Activated CD4-positive, alpha-beta T cell treated with anti-CD3 and anti-CD28 coated beads for 4 hours (primary cell): ENCODE measurements at regions not wholly inside any gene's neighbourhood (a gene's known extent, or its start where the extent isn't known, plus 50 kb on each side); places are given as distances from the start of the nearest gene placed in this dataset.
"Not testable (repeated sequence)": the region's sequence is repeated elsewhere in the genome, so short reads cannot be mapped to it uniquely, and the experiment has no call there.

ENCODE experiments used
- DNase-seq, 2 donors: peaks; one replicate each; pipeline ENCODE4 v3.0.0-alpha.2; 2020

- no peak for DNase-seq
Measured at GRCh38 chr5:82596451-82596850, 318.3 kb upstream of the RPS23 start.

- no peak for DNase-seq
Measured at GRCh38 chr5:82595113-82595512, 317.0 kb upstream of the RPS23 start.

GRCh38 chr5:82594097-82594496 lies 315.9 kb upstream of the RPS23 start:
- DNase-seq, result no peak

- DNase-seq, result no peak
Measured at GRCh38 chr5:82593481-82593880, 315.3 kb upstream of the RPS23 start.

- no peak for DNase-seq
Measured at GRCh38 chr5:82591021-82591515, 312.9 kb upstream of the RPS23 start.

- no peak for DNase-seq
Measured at GRCh38 chr5:82590112-82590511, 312.0 kb upstream of the RPS23 start.

- DNase-seq, result no peak
Measured at GRCh38 chr5:82586661-82587310, 308.6 kb upstream of the RPS23 start.

GRCh38 chr5:82586181-82586580 lies 308.0 kb upstream of the RPS23 start:
- no peak for DNase-seq

GRCh38 chr5:82584631-82585030 lies 306.5 kb upstream of the RPS23 start:
- DNase-seq, result no peak

- DNase-seq, result not testable (repeated sequence)
Measured at GRCh38 chr5:82583331-82583730, 305.2 kb upstream of the RPS23 start.

GRCh38 chr5:82564963-82565362 lies 286.8 kb upstream of the RPS23 start:
- DNase-seq, result no peak

- no peak for DNase-seq
Measured at GRCh38 chr5:82563745-82564144, 285.6 kb upstream of the RPS23 start.

GRCh38 chr5:82562696-82563240 lies 284.6 kb upstream of the RPS23 start:
- DNase-seq, result no peak

- DNase-seq, result no peak
Measured at GRCh38 chr5:82561797-82562196, 283.6 kb upstream of the RPS23 start.

- DNase-seq, result no peak
Measured at GRCh38 chr5:82560969-82561368, 282.8 kb upstream of the RPS23 start.

GRCh38 chr5:82560561-82560960 lies 282.4 kb upstream of the RPS23 start:
- no peak for DNase-seq

GRCh38 chr5:82551840-82552385 lies 273.8 kb upstream of the RPS23 start:
- no peak for DNase-seq

- DNase-seq, result no peak
Measured at GRCh38 chr5:82551192-82551591, 273.0 kb upstream of the RPS23 start.

GRCh38 chr5:82549263-82549662 lies 271.1 kb upstream of the RPS23 start:
- DNase-seq, result no peak

- no peak for DNase-seq
Measured at GRCh38 chr5:82544004-82544403, 265.9 kb upstream of the RPS23 start.

GRCh38 chr5:82540301-82540700 lies 262.1 kb upstream of the RPS23 start:
- no peak for DNase-seq

GRCh38 chr5:82538339-82539034 lies 260.3 kb upstream of the RPS23 start:
- no peak for DNase-seq

- DNase-seq, result no peak
Measured at GRCh38 chr5:82537687-82538306, 259.6 kb upstream of the RPS23 start.

- no peak for DNase-seq
Measured at GRCh38 chr5:82534986-82535385, 256.8 kb upstream of the RPS23 start.
